CD4-positive, alpha-beta T cell treated with Interferon gamma for 1 hour (primary cell): ENCODE measurements at regions not wholly inside any gene's neighbourhood (a gene's known extent, or its start where the extent isn't known, plus 50 kb on each side); places are given as distances from the start of the nearest gene placed in this dataset.
"Not testable (repeated sequence)": the region's sequence is repeated elsewhere in the genome, so short reads cannot be mapped to it uniquely, and the experiment has no call there.

Source experiments
- DNase-seq: peaks from one replicate; pipeline ENCODE4 v3.0.0-alpha.2; 2020

- DNase-seq, result not testable (repeated sequence)
These were observed 117.7 kb upstream of the RREB1 start for GRCh38 chr6:6990059-6990458.

- no peak for DNase-seq
These were observed 114.1 kb upstream of the RREB1 start for GRCh38 chr6:6993503-6994237.

- DNase-seq, result no peak
These were observed 113.0 kb upstream of the RREB1 start for GRCh38 chr6:6994796-6995195.

DNA sequence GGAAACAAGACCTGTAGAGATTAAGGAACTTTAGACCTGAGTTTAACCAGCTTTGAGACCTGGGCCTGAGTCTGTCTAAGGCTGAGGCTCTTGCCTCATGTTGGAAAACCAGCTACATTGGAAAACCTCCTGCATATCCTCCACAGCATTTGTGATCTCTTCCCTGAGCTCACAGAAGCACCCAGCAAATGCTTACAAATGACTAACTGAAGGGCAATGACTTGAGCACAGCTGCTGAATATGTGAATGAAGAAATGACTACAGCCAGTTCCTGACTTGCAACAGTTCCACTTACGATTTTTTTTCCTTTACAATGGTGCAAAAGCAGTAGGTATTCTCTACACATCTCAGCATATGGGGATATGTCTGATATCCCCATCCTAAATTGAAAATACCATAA is 112.4 kb upstream of the RREB1 start:
- DNase-seq, result no peak

DNA sequence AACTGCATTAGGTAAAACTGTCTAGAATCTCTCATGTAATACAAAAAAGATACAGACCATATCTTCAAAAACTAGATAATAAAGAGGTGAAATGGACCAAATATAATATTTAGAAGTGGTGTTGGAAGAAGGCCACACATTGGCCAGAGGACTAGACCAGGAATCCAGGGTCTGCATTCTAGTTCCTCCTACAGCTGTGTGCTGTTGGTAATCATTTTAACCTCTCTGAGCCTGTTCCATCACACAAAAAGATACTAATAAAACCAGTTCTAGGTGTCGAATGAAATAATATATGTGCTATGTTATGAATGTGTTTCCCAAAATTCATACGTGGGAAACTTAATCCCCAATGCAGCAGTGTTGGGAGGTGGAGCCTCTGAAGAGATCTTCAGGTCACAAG is 111.6 kb upstream of the RREB1 start:
- DNase-seq, result no peak

- no peak for DNase-seq
These were observed 110.2 kb upstream of the RREB1 start for GRCh38 chr6:6997263-6998193.

- no peak for DNase-seq
These were observed 109.6 kb upstream of the RREB1 start for GRCh38 chr6:6998194-6998569.

GRCh38 chr6:7000825-7001777 is 106.7 kb upstream of the RREB1 start:
- DNase-seq, result no peak

DNA sequence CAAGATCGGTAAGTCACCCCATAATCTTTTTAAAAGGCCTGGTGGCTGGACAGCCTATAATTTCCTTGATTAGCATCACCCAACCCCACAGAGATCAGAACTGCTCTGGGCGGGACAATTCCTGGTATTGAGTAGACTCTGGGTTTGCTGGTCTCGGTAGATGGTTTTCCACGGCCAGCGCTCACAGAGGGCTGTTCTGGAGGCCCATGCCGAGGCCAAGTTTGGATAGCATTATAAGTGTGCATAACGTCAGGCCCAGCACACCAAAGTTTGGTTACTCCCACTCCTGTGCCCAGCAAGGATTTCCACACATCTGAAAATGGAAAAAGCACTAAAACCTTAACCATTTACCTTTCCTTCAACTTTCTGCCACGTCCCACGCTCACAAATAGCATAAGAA is 104.7 kb upstream of the RREB1 start:
- DNase-seq, result no peak

GRCh38 chr6:7004581-7005297 is 103.0 kb upstream of the RREB1 start:
- no peak for DNase-seq

DNA sequence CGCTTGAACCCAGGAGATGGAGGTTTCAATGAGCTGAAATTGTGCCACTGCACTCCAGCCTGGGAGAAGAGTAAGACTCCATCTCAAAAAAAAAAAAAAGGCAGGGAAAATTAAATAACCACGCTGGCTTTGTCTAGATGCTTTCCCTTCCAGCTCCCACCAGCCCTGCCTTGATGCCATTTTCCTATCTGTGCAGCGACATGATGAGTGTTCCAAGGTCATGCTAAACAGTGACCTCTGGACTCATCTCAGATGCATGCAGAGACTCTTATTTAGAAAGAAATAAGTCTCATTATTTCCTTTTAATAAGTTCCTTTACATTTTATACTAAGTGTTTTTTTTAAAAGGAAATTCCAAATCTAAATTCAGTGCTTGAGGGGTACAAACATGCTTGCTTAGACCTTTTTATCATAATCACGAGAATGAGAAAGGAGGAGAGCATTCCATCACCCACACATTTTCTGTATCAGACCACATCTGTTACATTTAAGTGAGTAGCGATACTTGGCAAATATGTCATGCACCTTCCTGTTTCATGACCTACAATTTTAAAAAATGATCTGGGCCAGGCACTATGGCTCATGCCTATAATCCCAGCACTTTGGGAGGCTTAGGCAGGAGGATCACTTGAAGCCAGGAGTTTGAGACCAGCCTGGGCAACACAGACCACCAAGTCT is 101.1 kb upstream of the RREB1 start:
- DNase-seq, result no peak

GRCh38 chr6:7008451-7008988 is 99.2 kb upstream of the RREB1 start:
- DNase-seq, result no peak

DNA sequence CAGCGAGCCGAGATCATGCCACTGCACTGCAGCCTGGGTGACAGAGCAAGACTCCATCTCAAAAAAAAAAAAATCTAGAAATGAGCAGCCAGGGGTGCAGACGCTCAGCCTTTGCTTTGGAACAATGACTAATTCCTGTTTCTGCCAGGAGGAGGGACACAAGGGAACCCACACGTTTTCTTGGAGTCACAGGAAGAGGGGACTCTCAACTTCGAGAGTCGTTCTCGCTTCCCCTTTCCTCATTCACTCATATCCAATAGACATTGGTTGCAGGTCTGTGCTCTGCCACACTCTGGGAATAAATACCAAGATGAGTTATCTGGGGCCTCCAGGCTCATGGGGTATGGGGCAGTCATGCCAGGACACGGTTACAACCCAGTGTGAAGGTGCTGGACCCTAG is 91.5 kb upstream of the RREB1 start:
- DNase-seq, result no peak

DNA sequence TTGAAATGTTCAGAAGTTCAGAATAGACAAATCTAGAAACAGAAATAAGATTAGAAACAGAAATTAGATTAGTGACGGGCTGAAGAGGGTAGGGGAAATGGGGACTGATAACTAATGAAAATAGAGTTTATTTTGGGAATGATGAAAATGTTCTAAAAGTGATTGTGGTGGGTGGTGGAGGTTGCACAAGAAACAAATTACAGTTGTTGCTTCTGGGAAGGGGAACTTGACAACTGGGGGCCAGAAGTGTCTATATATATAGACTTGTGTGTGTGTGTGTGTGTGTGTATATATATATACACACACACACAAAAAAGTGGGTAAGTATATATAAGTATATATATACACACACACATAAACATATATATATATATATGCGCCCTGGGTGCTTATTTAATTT is 86.5 kb upstream of the RREB1 start:
- no peak for DNase-seq

DNA sequence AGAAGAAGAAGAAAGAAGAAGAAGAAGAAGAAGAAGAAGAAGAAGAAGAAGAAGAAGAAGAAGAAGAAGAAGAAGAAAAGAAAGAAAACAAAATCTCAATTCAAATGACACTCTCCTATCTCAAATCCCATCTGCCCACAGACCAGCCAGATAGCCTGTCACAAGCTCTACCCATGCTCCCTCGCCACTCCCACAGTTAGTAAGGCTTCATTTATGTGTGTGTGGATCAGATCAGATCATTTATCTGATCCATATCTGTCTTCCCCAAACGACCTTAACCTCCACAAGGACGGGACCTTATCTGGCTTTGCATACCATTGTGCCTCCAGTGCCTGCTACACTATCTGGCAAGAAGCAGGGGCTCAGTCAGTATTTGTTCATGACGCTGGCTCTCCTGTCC is 81.9 kb upstream of the RREB1 start:
- no peak for DNase-seq

DNA sequence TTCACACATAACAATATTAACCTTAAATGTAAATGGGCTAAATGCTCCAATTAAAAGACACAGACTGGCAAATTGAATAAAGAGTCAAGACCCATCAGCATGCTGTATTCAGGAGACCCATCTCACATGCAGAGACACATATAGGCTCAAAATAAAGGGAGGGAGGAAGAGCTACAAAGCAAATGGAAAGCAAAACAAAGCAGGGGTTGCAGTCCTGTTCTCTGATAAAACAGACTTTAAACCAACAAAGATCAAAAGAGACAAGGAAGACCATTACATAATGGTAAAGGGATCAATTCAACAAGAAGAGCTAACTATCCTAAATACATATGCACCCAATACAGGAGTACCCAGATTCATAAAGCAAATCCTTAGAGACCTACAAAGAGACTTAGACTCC is 78.8 kb upstream of the RREB1 start:
- not testable (repeated sequence) for DNase-seq

DNA sequence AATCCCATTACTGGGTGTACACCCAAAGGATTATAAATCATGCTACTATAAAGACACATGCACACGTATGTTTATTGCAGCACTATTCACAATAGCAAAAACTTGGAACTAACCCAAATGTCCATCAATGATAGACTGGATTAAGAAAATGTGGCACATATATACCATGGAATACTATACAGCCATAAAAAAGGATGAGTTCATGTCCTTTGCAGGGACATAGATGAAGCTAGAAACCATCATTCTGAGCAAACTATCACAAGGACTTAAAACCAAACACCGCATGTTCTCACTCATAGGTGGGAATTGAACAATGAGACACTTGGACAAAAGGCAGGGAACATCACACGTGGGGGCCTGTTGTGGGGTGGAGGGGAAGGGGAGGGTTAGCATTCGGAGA is 76.8 kb upstream of the RREB1 start:
- DNase-seq, result not testable (repeated sequence)

GRCh38 chr6:7033202-7033601 is 74.6 kb upstream of the RREB1 start:
- no peak for DNase-seq

DNA sequence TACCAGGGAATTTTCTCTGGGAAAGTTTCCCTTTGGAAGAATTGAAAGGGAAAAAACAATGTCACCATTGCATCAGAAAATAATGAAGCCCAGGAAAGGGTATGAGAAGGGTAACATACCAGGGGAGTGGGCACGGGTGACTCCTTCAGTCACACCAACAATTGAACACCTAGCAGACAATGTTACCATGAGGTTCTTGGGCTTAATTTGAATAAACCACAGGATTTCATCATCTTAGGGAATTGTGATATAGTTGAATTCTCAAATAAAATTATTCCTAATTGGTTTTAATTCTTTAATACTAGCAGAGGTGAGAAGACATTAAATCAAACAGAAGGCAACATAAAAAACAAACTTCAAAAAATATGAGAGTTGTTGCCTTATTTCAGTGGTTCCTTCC is 73.7 kb upstream of the RREB1 start:
- DNase-seq, result no peak

DNA sequence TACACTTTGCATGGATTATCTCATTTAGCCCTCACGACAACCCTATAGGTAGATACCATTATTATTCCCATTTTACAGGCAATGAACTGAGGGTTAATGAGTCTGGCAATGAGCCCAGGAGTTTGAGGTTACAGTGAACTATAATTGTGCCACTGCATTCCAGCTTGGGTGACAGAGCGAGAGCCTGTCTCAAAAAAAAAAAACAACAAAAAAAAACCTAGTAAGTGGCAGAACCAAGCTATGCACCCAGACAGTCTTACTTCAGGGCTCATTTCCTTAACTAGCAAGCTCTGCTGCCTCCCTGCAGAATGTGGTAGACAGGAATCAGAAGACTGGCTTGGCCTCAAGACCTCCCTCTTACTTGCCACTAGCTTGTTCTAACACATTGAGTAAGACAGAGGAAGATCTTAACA is 71.9 kb upstream of the RREB1 start:
- no peak for DNase-seq

DNA sequence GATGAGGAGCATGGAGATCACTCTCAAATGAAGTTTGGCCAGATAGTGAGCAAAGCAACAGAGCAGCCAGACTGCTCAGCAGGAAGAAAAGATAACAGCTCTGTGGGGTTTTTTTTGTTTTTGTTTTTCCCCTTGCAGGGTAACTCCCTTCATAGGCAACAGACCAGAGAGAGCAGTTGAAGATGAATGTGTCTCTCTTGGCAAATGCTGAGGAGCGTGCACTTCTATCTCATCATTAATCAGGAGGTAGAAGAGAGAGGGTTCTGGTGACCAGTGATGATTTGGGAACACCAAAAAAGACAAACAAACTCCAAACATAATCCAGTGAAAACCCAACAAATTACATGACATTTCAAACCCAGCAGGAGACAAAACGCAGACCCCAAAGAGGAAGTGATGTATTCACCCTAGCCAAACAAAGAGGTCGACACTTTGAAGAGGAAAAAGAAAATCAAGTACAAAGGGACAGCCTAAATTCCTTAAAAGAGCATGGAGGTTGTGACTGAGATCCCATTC is 66.2 kb upstream of the RREB1 start:
- no peak for DNase-seq
